Ishikawa (cell line): ENCODE measurements at regions not wholly inside any gene's neighbourhood (a gene's known extent, or its start where the extent isn't known, plus 50 kb on each side); places are given as distances from the start of the nearest gene placed in this dataset.

ENCODE experiments used
- NFIC ChIP-seq: IDR thresholded peaks from 2 replicates; pipeline ENCODE4 v1.6.1; 2012
- YY1 ChIP-seq: IDR thresholded peaks from 2 replicates; pipeline ENCODE4 v1.6.1; 2012; ENCODE audit warnings: low read depth
- ZBTB7A ChIP-seq: IDR thresholded peaks from 2 replicates; pipeline ENCODE4 v1.6.1; 2012; ENCODE audit warnings: low read depth

GRCh38 chr9:108099854-108100253, 610.3 kb upstream of the KLF4 start:
- TF ChIP-seq ZBTB7A (no peak), YY1 (no peak), NFIC (no peak)
